AG04449 (cell line): ENCODE measurements at regions not wholly inside any gene's neighbourhood (a gene's known extent, or its start where the extent isn't known, plus 50 kb on each side); places are given as distances from the start of the nearest gene placed in this dataset.

Source experiments
- CTCF ChIA-PET: fragments of 350-600 bp; formaldehyde crosslinking; extraction: SDS; loops from one replicate; lab custom pipeline; 2021; ENCODE audit warnings: antibody characterized with exemption; lab: Yijun Ruan, JAX
- POLR2A ChIA-PET: fragments of 400-600, 350-600 bp; formaldehyde crosslinking; extraction: SDS; loops from one replicate; lab custom pipeline; 2020; ENCODE audit warnings: antibody characterized with exemption, inconsistent platforms; lab: Yijun Ruan, JAX
- DNase-seq: peaks from one replicate; pipeline ENCODE4 v3.0.0-alpha.2; 2010; ENCODE audit warnings: low read depth, low spot score
- H3K4me3 ChIP-seq: 2 replicates; pipeline ENCODE4 v1.5.1; 2011; ENCODE audit warnings: low read depth, mild to moderate bottlenecking, control low read depth, low read length
- TF ChIP-seq, protein P1 (sequence below): IDR thresholded peaks from one replicate; pipeline ENCODE4 v1.5.1; 2011; ENCODE audit warnings: mild to moderate bottlenecking, moderate library complexity, low read length, control low read depth, inconsistent platforms; ENCODE audit not compliant: insufficient read depth; ENCODE audit errors: missing control alignments

- TF ChIP-seq, protein P1, sequence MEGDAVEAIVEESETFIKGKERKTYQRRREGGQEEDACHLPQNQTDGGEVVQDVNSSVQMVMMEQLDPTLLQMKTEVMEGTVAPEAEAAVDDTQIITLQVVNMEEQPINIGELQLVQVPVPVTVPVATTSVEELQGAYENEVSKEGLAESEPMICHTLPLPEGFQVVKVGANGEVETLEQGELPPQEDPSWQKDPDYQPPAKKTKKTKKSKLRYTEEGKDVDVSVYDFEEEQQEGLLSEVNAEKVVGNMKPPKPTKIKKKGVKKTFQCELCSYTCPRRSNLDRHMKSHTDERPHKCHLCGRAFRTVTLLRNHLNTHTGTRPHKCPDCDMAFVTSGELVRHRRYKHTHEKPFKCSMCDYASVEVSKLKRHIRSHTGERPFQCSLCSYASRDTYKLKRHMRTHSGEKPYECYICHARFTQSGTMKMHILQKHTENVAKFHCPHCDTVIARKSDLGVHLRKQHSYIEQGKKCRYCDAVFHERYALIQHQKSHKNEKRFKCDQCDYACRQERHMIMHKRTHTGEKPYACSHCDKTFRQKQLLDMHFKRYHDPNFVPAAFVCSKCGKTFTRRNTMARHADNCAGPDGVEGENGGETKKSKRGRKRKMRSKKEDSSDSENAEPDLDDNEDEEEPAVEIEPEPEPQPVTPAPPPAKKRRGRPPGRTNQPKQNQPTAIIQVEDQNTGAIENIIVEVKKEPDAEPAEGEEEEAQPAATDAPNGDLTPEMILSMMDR, result no peak
- no peak for DNase-seq
- CTCF ChIA-PET, result no interaction called here
- no peak overlapping the region for H3K4me3 ChIP-seq
- POLR2A ChIA-PET, result no interaction called here
Measured at GRCh38 chrX:144388738-144389137, 504.9 kb downstream of the UBE2NL start.
